ENCODE measurements at regions not wholly inside any gene's neighbourhood (a gene's known extent, or its start where the extent isn't known, plus 50 kb on each side); places are given as distances from the start of the nearest gene placed in this dataset.

- TF ChIP-seq CTCF (tag by site-specific recombination; IDR thresholded peaks at IDR 0.05) (no peak), ZNF530 (tag by site-specific recombination; IDR thresholded peaks at IDR 0.05; ENCODE audit: low read depth) (no peak), ZNF274 (IDR thresholded peaks at IDR 0.05; ENCODE audit: low read length) (no peak), ZNF274 (tag by site-specific recombination; IDR thresholded peaks at IDR 0.05; ENCODE audit: borderline replicate concordance) (no peak), ZFP3 (tag by site-specific recombination; IDR thresholded peaks at IDR 0.05; ENCODE audit: low read depth) (no peak), ZNF37A (tag by site-specific recombination; IDR thresholded peaks at IDR 0.05) (no peak), GFI1B (tag by site-specific recombination; IDR thresholded peaks at IDR 0.05) (no peak), ZSCAN23 (tag by site-specific recombination; IDR thresholded peaks at IDR 0.05) (no peak), ZNF449 (tag by site-specific recombination; IDR thresholded peaks at IDR 0.05) (no peak), ZNF544 (tag by site-specific recombination; IDR thresholded peaks at IDR 0.05) (no peak), ZNF239 (tag by site-specific recombination; IDR thresholded peaks at IDR 0.05) (no peak), YY1 (tag by site-specific recombination; IDR thresholded peaks at IDR 0.05) (no peak), ZNF704 (tag by site-specific recombination; IDR thresholded peaks at IDR 0.05) (no peak), KLF16 (tag by site-specific recombination; IDR thresholded peaks at IDR 0.05) (no peak)
Measured at GRCh38 chr16:13613165-13613564, 306.8 kb upstream of the ERCC4 start.
